Endothelial cell of umbilical vein (primary cell): ENCODE measurements at regions not wholly inside any gene's neighbourhood (a gene's known extent, or its start where the extent isn't known, plus 50 kb on each side); places are given as distances from the start of the nearest gene placed in this dataset.

Experiments
- BruUV-seq: library from RNA; stranded (reverse); fragments of 400-500 nt; replicated peaks from 2 replicates; lab custom pipeline; 2021; lab: Mats Ljungman, UMichigan
- CTCF ChIA-PET: fragments of 300-600, 350-600 bp; sonication (Branson Sonifier 250); formaldehyde crosslinking; loops from one replicate; lab custom pipeline; 2021; ENCODE audit warnings: antibody characterized with exemption, inconsistent platforms; lab: Charles Lee
- POLR2A ChIA-PET: fragments of 300-600, 350-600 bp; sonication (Branson Sonifier 250); formaldehyde crosslinking; loops from one replicate; lab custom pipeline; 2021; ENCODE audit warnings: antibody characterized with exemption, inconsistent platforms; lab: Charles Lee
- DNase-seq: peaks from one replicate; pipeline ENCODE4 v3.0.0-alpha.2; 2011; ENCODE audit warnings: low read depth, low spot score
- FAIRE-seq: peaks from 2 replicates; lab custom pipeline; 2011; peaks lifted over from hg19 to GRCh38; lab: Jason Lieb, UNC
- H2AFZ ChIP-seq: 2 replicates; pipeline ENCODE4 v1.6.0; 2012; ENCODE audit warnings: low read depth, low read length, control low read depth, inconsistent platforms
- H3K27ac ChIP-seq: 2 replicates; pipeline ENCODE4 v1.5.1; 2011; ENCODE audit warnings: low read depth, mild to moderate bottlenecking, control low read depth, low read length, moderate library complexity; ENCODE audit not compliant: insufficient read depth
- H3K27me3 ChIP-seq, 2 experiments: 2 replicates each; pipeline versions ENCODE4 v1.6.0 to v1.6.1; 2011; ENCODE audit warnings: low read length in 2 of 2, mixed read lengths in 1 of 2; ENCODE audit not compliant: control insufficient read depth in 2 of 2, insufficient read depth in 2 of 2
- H3K36me3 ChIP-seq, 2 experiments: 2 replicates in 1 of 2; 3 replicates in 1 of 2; pipeline ENCODE4 v1.5.1; 2011; ENCODE audit warnings: low read length in 2 of 2, mild to moderate bottlenecking in 1 of 2, moderate library complexity in 1 of 2; ENCODE audit not compliant: control insufficient read depth in 2 of 2, insufficient read depth in 2 of 2; ENCODE audit errors: extremely low read depth in 1 of 2
- H3K4me1 ChIP-seq: 3 replicates; pipeline ENCODE4 v1.5.1; 2011; ENCODE audit warnings: mild to moderate bottlenecking, low read length; ENCODE audit not compliant: control insufficient read depth, insufficient read depth; ENCODE audit errors: extremely low read depth
- H3K4me2 ChIP-seq: 2 replicates; pipeline ENCODE4 v1.6.1; 2011; ENCODE audit warnings: low read length, control low read depth, mixed read lengths; ENCODE audit not compliant: insufficient read depth
- H3K4me3 ChIP-seq, 3 experiments: fragments of 200-600 bp in 1 of 3; sonication (generic), shearing (Covaris generic) in 1 of 3; replicated peaks in 1 of 3; 2 replicates each; pipeline ENCODE4 v1.5.1; 2011 to 2016; ENCODE audit warnings: control low read depth in 3 of 3, low read length in 3 of 3, mild to moderate bottlenecking in 2 of 3, inconsistent platforms in 1 of 3, low read depth in 1 of 3, moderate library complexity in 1 of 3; ENCODE audit not compliant: insufficient read depth in 1 of 3
- H3K79me2 ChIP-seq: 2 replicates; pipeline ENCODE4 v1.6.0; 2012; ENCODE audit warnings: low read length, inconsistent platforms; ENCODE audit not compliant: control insufficient read depth, insufficient read depth
- H3K9ac ChIP-seq: replicated peaks from 2 replicates; pipeline ENCODE3; 2011; ENCODE audit warnings: low read length, control low read depth; ENCODE audit not compliant: insufficient read depth; ENCODE audit errors: extremely low read depth
- H3K9me1 ChIP-seq: replicated peaks from 3 replicates; pipeline ENCODE4 v1.6.0; 2011; ENCODE audit warnings: mild to moderate bottlenecking, low read length; ENCODE audit not compliant: control insufficient read depth, insufficient read depth; ENCODE audit errors: extremely low read depth
- H3K9me3 ChIP-seq: replicated peaks from 2 replicates; pipeline ENCODE4 v1.5.1; 2012; ENCODE audit warnings: low read length, inconsistent platforms; ENCODE audit not compliant: control insufficient read depth, insufficient read depth
- H4K20me1 ChIP-seq: replicated peaks from 2 replicates; pipeline ENCODE3; 2011; ENCODE audit warnings: mild to moderate bottlenecking, low read length; ENCODE audit not compliant: control insufficient read depth, insufficient read depth; ENCODE audit errors: extremely low read depth
- EZH2 ChIP-seq: IDR thresholded peaks from 2 replicates; pipeline ENCODE4 v1.6.1; 2012; ENCODE audit warnings: borderline replicate concordance, low read depth, mild to moderate bottlenecking, moderate library complexity, low read length, inconsistent platforms; ENCODE audit not compliant: severe bottlenecking
- GATA2 ChIP-seq: IDR thresholded peaks from 2 replicates; pipeline ENCODE4 v1.7.0; 2011; ENCODE audit warnings: low read depth, mild to moderate bottlenecking, moderate library complexity, mixed read lengths, low read length; ENCODE audit not compliant: insufficient read length, insufficient read depth
- JUN ChIP-seq: IDR thresholded peaks from 2 replicates; pipeline ENCODE4 v1.6.1; 2011; ENCODE audit warnings: borderline replicate concordance, low read depth; ENCODE audit not compliant: insufficient read length, insufficient read depth
- POLR2A ChIP-seq: IDR thresholded peaks from 2 replicates; pipeline ENCODE4 v1.6.1; 2012; ENCODE audit warnings: low read depth, mild to moderate bottlenecking, control low read depth, low read length
- POLR2AphosphoS5 ChIP-seq: IDR thresholded peaks from 2 replicates; pipeline ENCODE4 v1.6.1; 2012; ENCODE audit warnings: low read depth, mild to moderate bottlenecking, control low read depth, low read length, moderate library complexity; ENCODE audit not compliant: insufficient read depth
- dilution Hi-C: fragments of 300-500 bp; cut with MboI; formaldehyde crosslinking; loops from one replicate; pipeline ENCODE4 v1.15.0; 2019; ENCODE audit warnings: low sequenced_read_pairs; ENCODE audit not compliant: extremely low pct_ligation_motif_present
- intact Hi-C: fragments of 100-400 bp; cut with micrococcal nuclease; formaldehyde crosslinking; loops from one replicate; pipeline ENCODE4 v1.10.0; 2022
- TF ChIP-seq, protein P1 (sequence below), 2 donors: IDR thresholded peaks; 1 replicate in 1 of 2; 2 replicates in 1 of 2; pipeline ENCODE4 v1.5.1; 2011; ENCODE audit warnings: low read length in 2 of 2, mild to moderate bottlenecking in 2 of 2, moderate library complexity in 2 of 2, control low read depth in 1 of 2, inconsistent platforms in 1 of 2, low read depth in 1 of 2; ENCODE audit not compliant: insufficient read depth in 1 of 2; ENCODE audit errors: extremely low read depth in 1 of 2
- TF ChIP-seq, protein P2 (sequence below): IDR thresholded peaks from 2 replicates; pipeline ENCODE4 v1.6.1; 2011; ENCODE audit not compliant: insufficient read depth, insufficient read length

DNA sequence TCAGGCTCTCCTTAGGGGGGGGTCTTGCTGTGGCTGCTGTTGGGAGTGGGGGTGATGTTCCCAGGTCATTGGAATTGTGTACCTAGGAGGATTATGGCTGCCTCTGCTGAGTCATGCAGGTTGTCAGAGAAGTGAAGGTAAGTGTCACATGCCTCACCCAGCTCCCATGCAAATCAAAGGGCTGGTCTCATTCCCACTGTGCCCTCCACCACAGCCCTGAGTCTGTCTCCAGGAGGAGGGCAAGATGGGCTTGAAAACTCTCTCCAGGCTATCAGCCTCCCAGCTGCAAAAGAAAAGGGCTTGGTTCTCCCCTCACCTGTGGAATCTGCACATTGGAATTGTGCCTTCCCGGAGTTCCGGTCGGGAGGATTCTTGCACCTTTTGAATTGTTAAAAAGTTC is 580.5 kb downstream of the NSUN3 start:
- H2AFZ ChIP-seq = no peak overlapping the region
- no peaks in the 10 kb centered on the region for H3K27me3 ChIP-seq
- no peak overlapping the region for H3K4me2 ChIP-seq
- TF ChIP-seq, protein P1, sequence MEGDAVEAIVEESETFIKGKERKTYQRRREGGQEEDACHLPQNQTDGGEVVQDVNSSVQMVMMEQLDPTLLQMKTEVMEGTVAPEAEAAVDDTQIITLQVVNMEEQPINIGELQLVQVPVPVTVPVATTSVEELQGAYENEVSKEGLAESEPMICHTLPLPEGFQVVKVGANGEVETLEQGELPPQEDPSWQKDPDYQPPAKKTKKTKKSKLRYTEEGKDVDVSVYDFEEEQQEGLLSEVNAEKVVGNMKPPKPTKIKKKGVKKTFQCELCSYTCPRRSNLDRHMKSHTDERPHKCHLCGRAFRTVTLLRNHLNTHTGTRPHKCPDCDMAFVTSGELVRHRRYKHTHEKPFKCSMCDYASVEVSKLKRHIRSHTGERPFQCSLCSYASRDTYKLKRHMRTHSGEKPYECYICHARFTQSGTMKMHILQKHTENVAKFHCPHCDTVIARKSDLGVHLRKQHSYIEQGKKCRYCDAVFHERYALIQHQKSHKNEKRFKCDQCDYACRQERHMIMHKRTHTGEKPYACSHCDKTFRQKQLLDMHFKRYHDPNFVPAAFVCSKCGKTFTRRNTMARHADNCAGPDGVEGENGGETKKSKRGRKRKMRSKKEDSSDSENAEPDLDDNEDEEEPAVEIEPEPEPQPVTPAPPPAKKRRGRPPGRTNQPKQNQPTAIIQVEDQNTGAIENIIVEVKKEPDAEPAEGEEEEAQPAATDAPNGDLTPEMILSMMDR (IDR thresholded peaks at IDR 0.05; ENCODE audit: extremely low read depth in 1 of 2, insufficient read depth in 1 of 2, low read depth in 1 of 2, low read length in 2 of 2) = no peak
- TF ChIP-seq, protein P2, sequence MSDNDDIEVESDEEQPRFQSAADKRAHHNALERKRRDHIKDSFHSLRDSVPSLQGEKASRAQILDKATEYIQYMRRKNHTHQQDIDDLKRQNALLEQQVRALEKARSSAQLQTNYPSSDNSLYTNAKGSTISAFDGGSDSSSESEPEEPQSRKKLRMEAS = no peak
- TF ChIP-seq POLR2AphosphoS5 = no peak
- TF ChIP-seq GATA2 = no peak
- no peak for TF ChIP-seq JUN
- no peak for TF ChIP-seq POLR2A
- DNase-seq (no peak), FAIRE-seq (no peak)
- no peak overlapping the region for H3K9ac ChIP-seq
- H4K20me1 ChIP-seq = no peaks in the 10 kb centered on the region
- ChIA-PET POLR2A (no interaction called here), CTCF (no interaction called here)
- no peaks in the 10 kb centered on the region for H3K9me1 ChIP-seq
- no peak overlapping the region for H3K4me3 ChIP-seq
- intact Hi-C loops = no loop called here
- dilution Hi-C loops = no loop called here
- no peaks in the 10 kb centered on the region for H3K9me3 ChIP-seq
- H3K79me2 ChIP-seq = no peaks in the 10 kb centered on the region
- H3K36me3 ChIP-seq = no peaks in the 10 kb centered on the region
- H3K27ac ChIP-seq = no peak overlapping the region
- BruUV-seq = no TSS peak
- no peaks in the 10 kb centered on the region for H3K4me1 ChIP-seq

- Histone ChIP-seq H3K4me2 (no peak overlapping the region), H4K20me1 (no peaks in the 10 kb centered on the region), H3K27ac (no peak overlapping the region), H3K27me3 (no peaks in the 10 kb centered on the region), H3K36me3 (no peaks in the 10 kb centered on the region), H3K9me1 (no peaks in the 10 kb centered on the region), H3K4me3 (no peak overlapping the region), H3K4me1 (no peaks in the 10 kb centered on the region), H3K79me2 (no peaks in the 10 kb centered on the region), H3K9me3 (no peaks in the 10 kb centered on the region), H2AFZ (no peak overlapping the region), H3K9ac (no peak overlapping the region)
- no TSS peak for BruUV-seq
- ChIA-PET CTCF (no interaction called here), POLR2A (no interaction called here)
- no peak for DNase-seq
- intact Hi-C loops = no loop called here
- dilution Hi-C loops = no loop called here
- TF ChIP-seq EZH2 = no peak
- no peak for TF ChIP-seq JUN
- no peak for FAIRE-seq
Observed at GRCh38 chr3:94645790-94646189, 582.9 kb downstream of the NSUN3 start.
